WTC11 (cell line): ENCODE measurements at regions not wholly inside any gene's neighbourhood (a gene's known extent, or its start where the extent isn't known, plus 50 kb on each side); places are given as distances from the start of the nearest gene placed in this dataset.

Source experiments
- ESRRA ChIP-seq: sonication (generic); formaldehyde crosslinking; IDR thresholded peaks from 2 replicates; pipeline ENCODE4 v1.8.1; 2022; ENCODE audit warnings: mild to moderate bottlenecking, missing genetic modification reagents, borderline replicate concordance
- FOXP1 ChIP-seq: sonication (generic); formaldehyde crosslinking; IDR thresholded peaks from 2 replicates; pipeline ENCODE4 v1.8.0; 2022; ENCODE audit warnings: missing genetic modification reagents, mild to moderate bottlenecking, moderate library complexity, borderline replicate concordance
- GTF2I ChIP-seq: fragments of 250-450 bp; sonication (Bioruptor Pico); conservative IDR thresholded peaks from 2 replicates; pipeline ENCODE4 v1.4.0; 2021; ENCODE audit warnings: mild to moderate bottlenecking
- SP1 ChIP-seq: sonication (generic); formaldehyde crosslinking; conservative IDR thresholded peaks from 2 replicates; pipeline ENCODE4 v1.8.1; 2022; ENCODE audit warnings: missing genetic modification reagents
- TEAD4 ChIP-seq: sonication (generic); formaldehyde crosslinking; IDR thresholded peaks from 2 replicates; pipeline ENCODE4 v1.8.0; 2022; ENCODE audit warnings: mild to moderate bottlenecking, missing genetic modification reagents
- ZBTB21 ChIP-seq: sonication (generic); formaldehyde crosslinking; IDR thresholded peaks from 2 replicates; pipeline ENCODE4 v1.8.1; 2023; ENCODE audit warnings: mild to moderate bottlenecking, missing genetic modification reagents, borderline replicate concordance
- ZBTB43 ChIP-seq: sonication (generic); formaldehyde crosslinking; IDR thresholded peaks from 2 replicates; pipeline ENCODE4 v1.8.1; 2023; ENCODE audit warnings: mild to moderate bottlenecking, missing genetic modification reagents
- ZNF138 ChIP-seq: sonication (generic); formaldehyde crosslinking; conservative IDR thresholded peaks from 2 replicates; pipeline ENCODE4 v1.8.1; 2022; ENCODE audit warnings: mild to moderate bottlenecking, moderate library complexity, missing genetic modification reagents
- ZNF512 ChIP-seq: sonication (generic); formaldehyde crosslinking; IDR thresholded peaks from 2 replicates; pipeline ENCODE4 v1.8.1; 2022; ENCODE audit warnings: missing genetic modification reagents, borderline replicate concordance
- TF ChIP-seq, protein P1 (sequence below): fragments of 200-600 bp; IDR thresholded peaks from 2 replicates; pipeline ENCODE4 v1.8.0; 2022; ENCODE audit warnings: antibody characterized with exemption
- TF ChIP-seq, protein P2 (sequence below): sonication (generic); formaldehyde crosslinking; IDR thresholded peaks from 2 replicates; pipeline ENCODE4 v1.8.1; 2022; ENCODE audit warnings: mild to moderate bottlenecking, moderate library complexity, missing genetic modification reagents
- TF ChIP-seq, protein P3 (sequence below): sonication (generic); formaldehyde crosslinking; IDR thresholded peaks from 2 replicates; pipeline ENCODE4 v1.8.0; 2023; ENCODE audit warnings: mild to moderate bottlenecking, missing genetic modification reagents

- TF ChIP-seq ESRRA (CRISPR knock-in tag) = no peak
- TF ChIP-seq, protein P1, sequence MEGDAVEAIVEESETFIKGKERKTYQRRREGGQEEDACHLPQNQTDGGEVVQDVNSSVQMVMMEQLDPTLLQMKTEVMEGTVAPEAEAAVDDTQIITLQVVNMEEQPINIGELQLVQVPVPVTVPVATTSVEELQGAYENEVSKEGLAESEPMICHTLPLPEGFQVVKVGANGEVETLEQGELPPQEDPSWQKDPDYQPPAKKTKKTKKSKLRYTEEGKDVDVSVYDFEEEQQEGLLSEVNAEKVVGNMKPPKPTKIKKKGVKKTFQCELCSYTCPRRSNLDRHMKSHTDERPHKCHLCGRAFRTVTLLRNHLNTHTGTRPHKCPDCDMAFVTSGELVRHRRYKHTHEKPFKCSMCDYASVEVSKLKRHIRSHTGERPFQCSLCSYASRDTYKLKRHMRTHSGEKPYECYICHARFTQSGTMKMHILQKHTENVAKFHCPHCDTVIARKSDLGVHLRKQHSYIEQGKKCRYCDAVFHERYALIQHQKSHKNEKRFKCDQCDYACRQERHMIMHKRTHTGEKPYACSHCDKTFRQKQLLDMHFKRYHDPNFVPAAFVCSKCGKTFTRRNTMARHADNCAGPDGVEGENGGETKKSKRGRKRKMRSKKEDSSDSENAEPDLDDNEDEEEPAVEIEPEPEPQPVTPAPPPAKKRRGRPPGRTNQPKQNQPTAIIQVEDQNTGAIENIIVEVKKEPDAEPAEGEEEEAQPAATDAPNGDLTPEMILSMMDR = no peak
- TF ChIP-seq ZNF138 (CRISPR knock-in tag) = no peak
- no peak for TF ChIP-seq GTF2I
- no peak for TF ChIP-seq TEAD4 (CRISPR knock-in tag)
- TF ChIP-seq, protein P2, sequence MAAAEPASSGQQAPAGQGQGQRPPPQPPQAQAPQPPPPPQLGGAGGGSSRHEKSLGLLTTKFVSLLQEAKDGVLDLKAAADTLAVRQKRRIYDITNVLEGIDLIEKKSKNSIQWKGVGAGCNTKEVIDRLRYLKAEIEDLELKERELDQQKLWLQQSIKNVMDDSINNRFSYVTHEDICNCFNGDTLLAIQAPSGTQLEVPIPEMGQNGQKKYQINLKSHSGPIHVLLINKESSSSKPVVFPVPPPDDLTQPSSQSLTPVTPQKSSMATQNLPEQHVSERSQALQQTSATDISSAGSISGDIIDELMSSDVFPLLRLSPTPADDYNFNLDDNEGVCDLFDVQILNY (CRISPR knock-in tag) = no peak
- no peak for TF ChIP-seq SP1 (CRISPR knock-in tag)
- no peak for TF ChIP-seq ZNF512
- TF ChIP-seq ZBTB21 = no peak
- TF ChIP-seq, protein P3, sequence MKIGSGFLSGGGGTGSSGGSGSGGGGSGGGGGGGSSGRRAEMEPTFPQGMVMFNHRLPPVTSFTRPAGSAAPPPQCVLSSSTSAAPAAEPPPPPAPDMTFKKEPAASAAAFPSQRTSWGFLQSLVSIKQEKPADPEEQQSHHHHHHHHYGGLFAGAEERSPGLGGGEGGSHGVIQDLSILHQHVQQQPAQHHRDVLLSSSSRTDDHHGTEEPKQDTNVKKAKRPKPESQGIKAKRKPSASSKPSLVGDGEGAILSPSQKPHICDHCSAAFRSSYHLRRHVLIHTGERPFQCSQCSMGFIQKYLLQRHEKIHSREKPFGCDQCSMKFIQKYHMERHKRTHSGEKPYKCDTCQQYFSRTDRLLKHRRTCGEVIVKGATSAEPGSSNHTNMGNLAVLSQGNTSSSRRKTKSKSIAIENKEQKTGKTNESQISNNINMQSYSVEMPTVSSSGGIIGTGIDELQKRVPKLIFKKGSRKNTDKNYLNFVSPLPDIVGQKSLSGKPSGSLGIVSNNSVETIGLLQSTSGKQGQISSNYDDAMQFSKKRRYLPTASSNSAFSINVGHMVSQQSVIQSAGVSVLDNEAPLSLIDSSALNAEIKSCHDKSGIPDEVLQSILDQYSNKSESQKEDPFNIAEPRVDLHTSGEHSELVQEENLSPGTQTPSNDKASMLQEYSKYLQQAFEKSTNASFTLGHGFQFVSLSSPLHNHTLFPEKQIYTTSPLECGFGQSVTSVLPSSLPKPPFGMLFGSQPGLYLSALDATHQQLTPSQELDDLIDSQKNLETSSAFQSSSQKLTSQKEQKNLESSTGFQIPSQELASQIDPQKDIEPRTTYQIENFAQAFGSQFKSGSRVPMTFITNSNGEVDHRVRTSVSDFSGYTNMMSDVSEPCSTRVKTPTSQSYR (CRISPR knock-in tag) = no peak
- TF ChIP-seq ZBTB43 = no peak
- TF ChIP-seq FOXP1 (CRISPR knock-in tag) = no peak
These were observed 1915.0 kb upstream of the CELF4 start for GRCh38 chr18:39480494-39481195.
